Gastroesophageal sphincter (tissue), 4 donors: ENCODE measurements at regions not wholly inside any gene's neighbourhood (a gene's known extent, or its start where the extent isn't known, plus 50 kb on each side); places are given as distances from the start of the nearest gene placed in this dataset.

Experiments
- ATAC-seq: fragments of 150-250 bp; one replicate; pipeline ENCODE4 v1.9.1; 2016; ENCODE audit warnings: mild to moderate bottlenecking, moderate library complexity
- H3K27ac ChIP-seq, 4 donors: fragments of 200-600 bp; sonication (generic) in 3 of 4; 1 replicate in 3 of 4; 2 replicates in 1 of 4; pipeline ENCODE4 v1.5.1; 2016 to 2019
- H3K27me3 ChIP-seq: fragments of 200-600 bp; sonication (generic); one replicate; pipeline ENCODE4 v1.5.1; 2019
- H3K36me3 ChIP-seq, 2 donors: fragments of 200-600 bp; sonication (generic); one replicate each; pipeline ENCODE4 v1.5.1; 2019; ENCODE audit warnings: control low read depth in 1 of 2
- H3K4me1 ChIP-seq, 3 donors: fragments of 200-600 bp; sonication (generic); 1 replicate in 2 of 3; 2 replicates in 1 of 3; pipeline ENCODE4 v1.5.1; 2016 to 2019; ENCODE audit warnings: control low read depth in 2 of 3
- H3K4me3 ChIP-seq, 2 donors: fragments of 200-600 bp; sonication (generic); one replicate each; pipeline ENCODE4 v1.5.1; 2019; ENCODE audit warnings: mild to moderate bottlenecking in 1 of 2, moderate library complexity in 1 of 2
- H3K9me3 ChIP-seq, 3 donors: fragments of 200-600 bp; sonication (generic); one replicate each; pipeline ENCODE4 v1.5.1; 2017 to 2019; ENCODE audit warnings: control low read depth in 2 of 3
- EP300 ChIP-seq: sonication (generic); formaldehyde crosslinking; IDR thresholded peaks from one replicate; pipeline ENCODE4 v1.6.1; 2017; ENCODE audit warnings: antibody characterized with exemption, mild to moderate bottlenecking
- POLR2A ChIP-seq, 2 donors: fragments of 450-650 bp; IDR thresholded peaks; one replicate each; pipeline ENCODE4 v1.6.1; 2017; ENCODE audit warnings: antibody characterized with exemption in 2 of 2, mild to moderate bottlenecking in 2 of 2, moderate library complexity in 1 of 2
- POLR2AphosphoS5 ChIP-seq: sonication (generic); formaldehyde crosslinking; IDR thresholded peaks from one replicate; pipeline ENCODE4 v1.6.1; 2017; ENCODE audit warnings: antibody characterized with exemption
- WGBS, 2 donors: methylation state at CpG; one replicate each; pipeline ENCODE4 v1.1.5; 2018; ENCODE audit warnings: low coverage in 1 of 2; 5-methylcytosine and 5-hydroxymethylcytosine counted together
- TF ChIP-seq, protein P1 (sequence below), 4 experiments: fragments of 200-600 bp in 2 of 4; fragments of 450-650 bp in 2 of 4; sonication (generic) in 1 of 4; IDR thresholded peaks; one replicate each; pipeline ENCODE4 v1.5.1; 2017 to 2019; ENCODE audit warnings: antibody characterized with exemption in 4 of 4, mild to moderate bottlenecking in 2 of 4, moderate library complexity in 2 of 4

DNA sequence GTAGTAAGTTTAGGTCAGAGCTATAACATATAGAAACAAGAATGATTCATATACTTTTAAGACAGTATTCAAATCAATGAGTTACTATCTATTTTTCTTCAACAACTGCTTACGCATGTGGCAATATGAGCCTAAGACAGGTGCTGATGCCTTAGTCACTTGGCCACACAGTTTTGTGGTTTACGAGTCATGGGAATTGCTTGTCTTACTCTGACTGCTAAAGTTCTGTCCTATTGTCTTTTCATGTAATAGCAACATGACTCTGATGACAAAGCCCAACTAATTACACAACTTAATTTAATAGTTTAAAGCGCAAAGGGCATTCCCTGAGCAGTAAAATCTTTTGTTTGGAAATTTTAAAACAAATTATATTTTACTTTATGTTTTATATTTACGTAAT, 159.3 kb upstream of the CENPW start:
- TF ChIP-seq EP300: no peak
- TF ChIP-seq POLR2AphosphoS5: peak; percentile 29
- Histone ChIP-seq H3K27me3 (no peaks in the 10 kb centered on the region), H3K9me3 (no peaks in the 10 kb centered on the region), H3K4me3 (no peak overlapping the region), H3K27ac (peak overlapping the region in 1 of 4 donors; percentile 64), H3K36me3 (no peaks in the 10 kb centered on the region), H3K4me1 (peaks cover 0 to 48% (median 0%) of the 10 kb centered on the region in 3 donors)
- no peak for ATAC-seq
- WGBS, 2 donors: 53 to 77% methylated on average over 4 of the region's 4 CpGs

DNA sequence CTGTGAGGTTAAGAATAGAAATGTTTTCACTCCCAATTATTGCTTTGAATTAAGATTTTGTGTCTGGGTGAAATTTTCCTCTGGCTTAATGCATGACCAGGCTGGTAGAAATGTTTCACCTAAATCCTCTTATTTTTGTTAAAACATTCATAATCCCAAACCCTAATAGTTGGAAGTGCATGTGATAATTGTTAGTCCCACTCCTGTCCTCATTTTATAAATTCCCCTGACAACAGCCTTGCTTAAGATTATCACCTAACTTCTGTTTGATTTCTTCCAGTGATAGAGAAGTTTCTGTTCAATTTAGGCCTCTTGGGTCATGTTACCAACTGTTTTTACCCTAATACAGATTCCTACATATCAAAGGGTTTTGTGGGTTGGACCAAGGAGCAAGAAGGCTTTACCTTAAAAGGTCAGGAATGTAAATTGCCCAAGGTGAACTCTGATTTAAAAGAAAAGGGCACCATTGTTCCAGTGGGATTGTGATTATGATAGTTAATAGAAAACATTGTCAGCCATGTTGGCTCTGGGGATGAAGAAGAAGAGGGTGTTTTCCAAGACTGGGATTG, 158.7 kb upstream of the CENPW start:
- Histone ChIP-seq H3K9me3 (no peaks in the 10 kb centered on the region), H3K36me3 (no peaks in the 10 kb centered on the region), H3K4me3 (no peak overlapping the region), H3K27me3 (no peaks in the 10 kb centered on the region), H3K4me1 (peaks cover 0 to 48% (median 0%) of the 10 kb centered on the region in 3 donors), H3K27ac (peak overlapping the region in 2 of 4 donors; percentile 64 to 65)
- ATAC-seq: no peak
- TF ChIP-seq, protein P1, sequence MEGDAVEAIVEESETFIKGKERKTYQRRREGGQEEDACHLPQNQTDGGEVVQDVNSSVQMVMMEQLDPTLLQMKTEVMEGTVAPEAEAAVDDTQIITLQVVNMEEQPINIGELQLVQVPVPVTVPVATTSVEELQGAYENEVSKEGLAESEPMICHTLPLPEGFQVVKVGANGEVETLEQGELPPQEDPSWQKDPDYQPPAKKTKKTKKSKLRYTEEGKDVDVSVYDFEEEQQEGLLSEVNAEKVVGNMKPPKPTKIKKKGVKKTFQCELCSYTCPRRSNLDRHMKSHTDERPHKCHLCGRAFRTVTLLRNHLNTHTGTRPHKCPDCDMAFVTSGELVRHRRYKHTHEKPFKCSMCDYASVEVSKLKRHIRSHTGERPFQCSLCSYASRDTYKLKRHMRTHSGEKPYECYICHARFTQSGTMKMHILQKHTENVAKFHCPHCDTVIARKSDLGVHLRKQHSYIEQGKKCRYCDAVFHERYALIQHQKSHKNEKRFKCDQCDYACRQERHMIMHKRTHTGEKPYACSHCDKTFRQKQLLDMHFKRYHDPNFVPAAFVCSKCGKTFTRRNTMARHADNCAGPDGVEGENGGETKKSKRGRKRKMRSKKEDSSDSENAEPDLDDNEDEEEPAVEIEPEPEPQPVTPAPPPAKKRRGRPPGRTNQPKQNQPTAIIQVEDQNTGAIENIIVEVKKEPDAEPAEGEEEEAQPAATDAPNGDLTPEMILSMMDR (IDR thresholded peaks at IDR 0.05): no peak
- TF ChIP-seq EP300 (no peak), POLR2A (IDR thresholded peaks at IDR 0.05) (no peak), POLR2AphosphoS5 (no peak)

DNA sequence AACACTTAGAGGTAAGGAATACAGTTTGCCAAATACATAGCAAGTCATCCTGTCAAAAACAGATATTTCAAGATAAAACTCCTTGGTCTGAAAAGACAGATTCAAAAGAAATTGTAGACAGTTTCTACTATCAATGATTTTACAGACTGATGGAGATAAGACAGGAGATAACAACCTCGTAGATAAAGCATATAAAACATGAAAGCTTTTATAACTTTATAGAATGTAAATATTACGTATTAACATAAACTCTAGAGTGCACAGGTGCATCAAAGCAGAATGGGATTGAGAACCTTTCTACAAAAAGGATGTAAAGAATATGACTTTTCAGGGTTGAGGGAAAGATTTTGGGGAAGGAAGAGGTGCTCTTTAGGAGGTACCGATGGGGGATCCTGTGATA, 158.0 kb upstream of the CENPW start:
- peak overlapping the region in 2 of 4 donors; percentile 64 to 65 for H3K27ac ChIP-seq
- H3K36me3 ChIP-seq: no peaks in the 10 kb centered on the region
- 82 to 92% methylated on average over 2 to 3 of the region's 3 CpGs for WGBS, 2 donors
- no peaks in the 10 kb centered on the region for H3K9me3 ChIP-seq
- ATAC-seq: no peak
- H3K4me3 ChIP-seq: no peak overlapping the region
- peaks cover 0 to 48% (median 0%) of the 10 kb centered on the region in 3 donors for H3K4me1 ChIP-seq
- TF ChIP-seq POLR2A (IDR thresholded peaks at IDR 0.05) (no peak), POLR2AphosphoS5 (no peak), EP300 (no peak)
- TF ChIP-seq, protein P1 (IDR thresholded peaks at IDR 0.05): no peak
- H3K27me3 ChIP-seq: no peaks in the 10 kb centered on the region

DNA sequence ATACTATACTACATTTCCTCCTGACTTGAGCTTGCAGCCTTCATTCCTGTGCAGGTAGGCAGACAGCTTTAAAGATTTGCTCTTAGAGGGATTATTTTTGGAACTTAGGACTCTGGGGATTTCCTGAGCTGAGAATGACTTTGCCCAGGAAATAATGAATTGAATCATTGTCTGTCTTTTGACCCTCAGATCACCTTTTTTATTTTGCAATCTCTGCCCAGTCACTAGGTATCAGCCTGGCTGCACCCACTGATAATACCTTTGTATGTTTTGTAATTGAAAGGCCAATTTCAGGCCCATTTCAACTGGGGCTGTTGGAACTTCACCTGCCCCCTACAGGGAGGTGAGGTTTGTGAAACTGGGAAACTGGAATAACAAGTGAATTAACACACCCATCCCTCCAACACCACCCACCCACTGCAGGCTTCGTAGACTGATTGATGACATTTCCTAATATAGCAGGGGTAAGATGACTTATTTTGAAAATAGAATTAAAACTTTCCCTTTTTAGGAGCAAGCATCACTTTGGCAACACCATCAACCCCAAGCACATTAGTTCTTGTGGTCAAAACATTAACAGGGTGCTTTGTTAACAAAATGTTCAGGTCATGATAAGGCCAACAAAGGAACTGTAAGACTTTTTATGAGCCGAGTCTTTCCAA, 157.1 kb upstream of the CENPW start:
- Histone ChIP-seq H3K36me3 (no peaks in the 10 kb centered on the region), H3K4me1 (peaks cover 0 to 48% (median 0%) of the 10 kb centered on the region in 3 donors), H3K4me3 (no peak overlapping the region), H3K27ac (peak overlapping the region in 1 of 4 donors; percentile 64), H3K27me3 (no peaks in the 10 kb centered on the region), H3K9me3 (no peaks in the 10 kb centered on the region)
- TF ChIP-seq EP300: no peak
- TF ChIP-seq POLR2AphosphoS5: peak; percentile 54
- ATAC-seq: no peak
- WGBS, 2 donors: 6 to 53% methylated on average over 2 of the region's 2 CpGs

DNA sequence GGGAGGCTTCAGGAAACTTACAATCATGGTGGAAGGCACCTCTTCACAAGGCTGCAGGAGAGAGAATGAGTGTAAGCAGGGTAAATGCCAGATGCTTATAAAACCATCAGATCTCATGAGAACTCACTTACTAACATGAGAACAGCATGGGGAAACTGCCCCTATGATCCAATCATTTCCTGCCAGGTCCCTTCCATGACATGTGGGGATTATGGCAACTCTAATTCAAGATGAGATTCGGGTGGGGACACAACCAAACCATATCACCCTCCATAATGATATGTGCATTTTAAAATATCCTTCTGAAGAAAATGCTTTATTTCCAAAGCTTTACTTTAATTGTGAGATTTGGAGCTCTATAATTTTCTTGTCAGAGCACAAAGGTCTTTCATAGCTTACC, 154.1 kb upstream of the CENPW start:
- ATAC-seq: no peak
- Histone ChIP-seq H3K27ac (no peak overlapping the region), H3K36me3 (no peaks in the 10 kb centered on the region), H3K4me1 (peaks cover 0 to 38% (median 0%) of the 10 kb centered on the region in 3 donors), H3K4me3 (no peak overlapping the region), H3K9me3 (no peaks in the 10 kb centered on the region), H3K27me3 (no peaks in the 10 kb centered on the region)
- TF ChIP-seq, protein P1 (IDR thresholded peaks at IDR 0.05): no peak
- TF ChIP-seq POLR2AphosphoS5 (no peak), POLR2A (IDR thresholded peaks at IDR 0.05) (no peak), EP300 (no peak)
- 94 to 100% methylated on average over 1 of the region's 1 CpG for WGBS, 2 donors
